Fibroblast of pulmonary artery (primary cell): ENCODE measurements at regions not wholly inside any gene's neighbourhood (a gene's known extent, or its start where the extent isn't known, plus 50 kb on each side); places are given as distances from the start of the nearest gene placed in this dataset.

Experiments used
- DNase-seq: peaks from one replicate; pipeline ENCODE4 v3.0.0-alpha.2; 2010; ENCODE audit warnings: low read depth
- H3K4me3 ChIP-seq: replicated peaks from 2 replicates; pipeline ENCODE4 v1.5.1; 2011; ENCODE audit warnings: low read depth, mild to moderate bottlenecking, control low read depth, low read length, moderate library complexity
- CTCF ChIP-seq: IDR thresholded peaks from 2 replicates; pipeline ENCODE4 v1.5.1; 2011; ENCODE audit warnings: mild to moderate bottlenecking, control low read depth, low read length, inconsistent platforms; ENCODE audit errors: missing control alignments

GRCh38 chr3:22962244-22962643 lies 240.9 kb upstream of the UBE2E2 start:
- TF ChIP-seq CTCF, result no peak
- H3K4me3 ChIP-seq, result no peak overlapping the region
- DNase-seq, result no peak

- H3K4me3 ChIP-seq, result no peak overlapping the region
- DNase-seq, result no peak
- no peak for TF ChIP-seq CTCF
Measured at GRCh38 chr3:22966349-22966748, 236.8 kb upstream of the UBE2E2 start.

GRCh38 chr3:22969276-22969675 lies 233.9 kb upstream of the UBE2E2 start:
- TF ChIP-seq CTCF, result no peak
- no peak for DNase-seq
- H3K4me3 ChIP-seq, result no peak overlapping the region

- no peak overlapping the region for H3K4me3 ChIP-seq
- DNase-seq, result no peak
- TF ChIP-seq CTCF, result no peak
Measured at GRCh38 chr3:22971497-22971896, 231.6 kb upstream of the UBE2E2 start.

- TF ChIP-seq CTCF, result no peak
- DNase-seq, result no peak
- H3K4me3 ChIP-seq, result no peak overlapping the region
Measured at GRCh38 chr3:22977042-22977441, 226.1 kb upstream of the UBE2E2 start.

GRCh38 chr3:22977650-22978289 lies 225.4 kb upstream of the UBE2E2 start:
- H3K4me3 ChIP-seq, result no peak overlapping the region
- TF ChIP-seq CTCF, result no peak
- no peak for DNase-seq

GRCh38 chr3:22979581-22979980 lies 223.5 kb upstream of the UBE2E2 start:
- no peak for TF ChIP-seq CTCF
- DNase-seq, result no peak
- H3K4me3 ChIP-seq, result no peak overlapping the region
